ENCODE measurements at regions not wholly inside any gene's neighbourhood (a gene's known extent, or its start where the extent isn't known, plus 50 kb on each side); places are given as distances from the start of the nearest gene placed in this dataset.

- TF ChIP-seq CTCF (IDR thresholded peaks at IDR 0.05) = no peak
- no peak for ATAC-seq
- intact Hi-C loops (cut with DNase I, micrococcal nuclease) = no loop called here
- H3K36me3 ChIP-seq (ENCODE audit: low read depth) = no peaks in the 10 kb centered on the region
- no peaks in the 10 kb centered on the region for H3K9me3 ChIP-seq
- no peaks in the 10 kb centered on the region for H3K4me1 ChIP-seq (ENCODE audit: low read depth)
- no peak overlapping the region for H3K4me3 ChIP-seq
- no peak for DNase-seq
Measured at GRCh38 chr22:27220339-27220738, 563.0 kb downstream of the MIAT start.

GRCh38 chr22:27222178-27222577, 564.8 kb downstream of the MIAT start:
- intact Hi-C loops (cut with DNase I, micrococcal nuclease) = no loop called here

GRCh38 chr22:27223317-27224177, 566.2 kb downstream of the MIAT start:
- no peaks in the 10 kb centered on the region for H3K36me3 ChIP-seq (ENCODE audit: low read depth)
- H3K9me3 ChIP-seq = no peaks in the 10 kb centered on the region
- ATAC-seq = no peak
- intact Hi-C loops (cut with DNase I, micrococcal nuclease) = no loop called here
- no peak for TF ChIP-seq CTCF (IDR thresholded peaks at IDR 0.05)
- H3K4me3 ChIP-seq = no peak overlapping the region
- no peaks in the 10 kb centered on the region for H3K4me1 ChIP-seq (ENCODE audit: low read depth)
- no peak for DNase-seq

More at GRCh38 chr22:27222178-27222577, 564.8 kb downstream of the MIAT start:
- no peak for TF ChIP-seq CTCF (IDR thresholded peaks at IDR 0.05)
- H3K9me3 ChIP-seq = no peaks in the 10 kb centered on the region
- no peaks in the 10 kb centered on the region for H3K36me3 ChIP-seq (ENCODE audit: low read depth)
- H3K4me3 ChIP-seq = no peak overlapping the region
- DNase-seq (no peak), ATAC-seq (no peak)
- no peaks in the 10 kb centered on the region for H3K4me1 ChIP-seq (ENCODE audit: low read depth)

GRCh38 chr22:27224485-27225374, 567.3 kb downstream of the MIAT start:
- intact Hi-C loops (cut with DNase I, micrococcal nuclease) = no loop called here
- Histone ChIP-seq H3K4me3 (no peak overlapping the region), H3K9me3 (no peaks in the 10 kb centered on the region), H3K36me3 (ENCODE audit: low read depth) (no peaks in the 10 kb centered on the region), H3K4me1 (ENCODE audit: low read depth) (no peaks in the 10 kb centered on the region)
- DNase-seq = no peak
- TF ChIP-seq CTCF (IDR thresholded peaks at IDR 0.05) = no peak
- ATAC-seq = no peak

GRCh38 chr22:27226666-27227065, 569.3 kb downstream of the MIAT start:
- intact Hi-C loops (cut with DNase I, micrococcal nuclease) = no loop called here
- no peak overlapping the region for H3K4me3 ChIP-seq
- no peaks in the 10 kb centered on the region for H3K9me3 ChIP-seq
- H3K4me1 ChIP-seq (ENCODE audit: low read depth) = no peaks in the 10 kb centered on the region
- no peak for DNase-seq
- H3K36me3 ChIP-seq (ENCODE audit: low read depth) = no peaks in the 10 kb centered on the region
- ATAC-seq = no peak
- TF ChIP-seq CTCF (IDR thresholded peaks at IDR 0.05) = no peak
